ENCODE measurements at regions not wholly inside any gene's neighbourhood (a gene's known extent, or its start where the extent isn't known, plus 50 kb on each side); places are given as distances from the start of the nearest gene placed in this dataset.
A peak's percentile ranks its signal among the peaks of the same experiment; 100 is the strongest.

- FAIRE-seq = no peak
- Histone ChIP-seq H3K9ac (ENCODE audit: control insufficient read depth, insufficient read depth, low read length) (no peak overlapping the region), H4K20me1 (ENCODE audit: control insufficient read depth, insufficient read depth) (no peaks in the 10 kb centered on the region), H3K4me2 (ENCODE audit: control insufficient read depth, insufficient read depth) (no peak overlapping the region; the same call in 1 of the 2 replicates), H2AFZ (ENCODE audit: control insufficient read depth, low read depth, low read length) (peak overlapping the region; percentile 74; the same call in 1 of the 2 replicates), H3K27me3 (replicated peaks in 1 of 2; ENCODE audit: control insufficient read depth in 2 of 2, insufficient read depth in 2 of 2, low read length in 1 of 2) (no peaks in the 10 kb centered on the region), H3K79me2 (ENCODE audit: control insufficient read depth, insufficient read depth, low read length) (no peaks in the 10 kb centered on the region), H3K4me1 (ENCODE audit: control insufficient read depth, insufficient read depth, low read length) (peaks cover 59% of the 10 kb centered on the region), H3K4me3 (no peak overlapping the region), H3K27ac (ENCODE audit: control insufficient read depth, insufficient read depth) (peak overlapping the region; percentile 40), H3K9me3 (replicated peaks; ENCODE audit: control insufficient read depth, insufficient read depth, low read length) (no peaks in the 10 kb centered on the region), H3K36me3 (ENCODE audit: control insufficient read depth in 2 of 2, insufficient read depth in 2 of 2, low read length in 1 of 2) (no peaks in the 10 kb centered on the region)
- ATAC-seq = no peak
- ChIA-PET POLR2A (no interaction called here), RAD21 (ENCODE audit: unreplicated experiment) (interaction anchor here (1.3 kb wide), 1 partner anchor 12 kb away, joined by 8 read pairs; no protein-coding TSS in a partner anchor), SMC1A (ENCODE audit: uncharacterized antibody, unreplicated experiment) (interaction anchor here (1.4 to 2.4 kb wide), 3 partner anchors 11 to 14 kb away, joined by 3 to 11 read pairs (median 6); no protein-coding TSS in a partner anchor), CTCF (interaction anchor here (1.4 to 1.5 kb wide), 2 partner anchors 11 to 74 kb away, joined by 3 to 5 read pairs; no protein-coding TSS in a partner anchor)
- WGBS (ENCODE audit: insufficient coverage, insufficient replicate concordance, low lambda C conversion rate, missing lambda C conversion rate) = 96% methylated on average over 5 of the region's 5 CpGs
- intact Hi-C loops (cut with micrococcal nuclease; ENCODE audit: unreplicated experiment) = no loop called here
- in situ Hi-C loops (cut with MboI) = no loop called here
- no peak for DNase-seq (ENCODE audit: low read depth, low spot score)
- BruUV-seq (replicated peaks) = no TSS peak
- TF ChIP-seq FOXM1 (IDR thresholded peaks at IDR 0.05; ENCODE audit: low read depth, low read length) (no peak), RB1 (IDR thresholded peaks at IDR 0.05; ENCODE audit: borderline replicate concordance) (no peak), HCFC1 (IDR thresholded peaks at IDR 0.05; ENCODE audit: low read length) (no peak)
Measured at GRCh38 chr2:60365556-60365955, 187.9 kb downstream of the BCL11A start.

DNA sequence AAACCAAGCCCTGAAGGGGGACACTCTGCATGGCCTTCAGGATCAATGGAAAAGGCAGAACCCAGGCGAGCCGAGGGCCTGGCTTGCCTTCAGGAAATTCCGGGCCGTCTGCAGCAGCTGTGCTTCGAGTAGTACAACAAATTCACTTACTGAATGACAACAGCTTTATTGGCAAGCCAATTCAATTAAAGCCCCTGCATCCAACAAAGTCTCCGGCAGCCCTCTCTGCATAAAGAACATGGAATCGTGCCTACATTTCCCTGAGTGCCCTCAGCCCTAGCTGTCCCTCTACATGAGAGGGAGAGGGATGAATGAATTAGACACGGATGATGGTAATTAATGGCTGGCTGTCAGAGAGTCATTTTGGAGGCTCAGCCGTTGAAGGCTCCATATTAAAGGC lies 189.0 kb downstream of the BCL11A start:
- Histone ChIP-seq H2AFZ (ENCODE audit: control insufficient read depth, low read depth, low read length) (no peak overlapping the region), H3K9me3 (replicated peaks; ENCODE audit: control insufficient read depth, insufficient read depth, low read length) (no peaks in the 10 kb centered on the region), H3K4me2 (ENCODE audit: control insufficient read depth, insufficient read depth) (no peak overlapping the region; the same call in 1 of the 2 replicates), H4K20me1 (ENCODE audit: control insufficient read depth, insufficient read depth) (no peaks in the 10 kb centered on the region), H3K9ac (ENCODE audit: control insufficient read depth, insufficient read depth, low read length) (no peak overlapping the region), H3K27ac (ENCODE audit: control insufficient read depth, insufficient read depth) (no peak overlapping the region), H3K79me2 (ENCODE audit: control insufficient read depth, insufficient read depth, low read length) (no peaks in the 10 kb centered on the region), H3K27me3 (replicated peaks in 1 of 2; ENCODE audit: control insufficient read depth in 2 of 2, insufficient read depth in 2 of 2, low read length in 1 of 2) (no peaks in the 10 kb centered on the region), H3K4me1 (ENCODE audit: control insufficient read depth, insufficient read depth, low read length) (peaks cover 59% of the 10 kb centered on the region), H3K4me3 (no peak overlapping the region), H3K36me3 (ENCODE audit: control insufficient read depth in 2 of 2, insufficient read depth in 2 of 2, low read length in 1 of 2) (no peaks in the 10 kb centered on the region)
- ChIA-PET SMC1A (ENCODE audit: uncharacterized antibody, unreplicated experiment) (interaction anchor here (0.7 to 1.5 kb wide), 2 partner anchors 10 to 28 kb away, joined by 3 to 6 read pairs; no protein-coding TSS in a partner anchor), POLR2A (no interaction called here), RAD21 (ENCODE audit: unreplicated experiment) (no interaction called here), CTCF (no interaction called here)
- FAIRE-seq = no peak
- intact Hi-C loops (cut with micrococcal nuclease; ENCODE audit: unreplicated experiment) = no loop called here
- ATAC-seq = no peak
- TF ChIP-seq GATAD2B (conservative IDR thresholded peaks at IDR 0.05; ENCODE audit: low read depth) (no peak), POLR2AphosphoS2 (IDR thresholded peaks at IDR 0.05; ENCODE audit: low read depth, low read length) (no peak), NR2F1 (conservative IDR thresholded peaks at IDR 0.05) (no peak), SP1 (IDR thresholded peaks at IDR 0.05; ENCODE audit: low read depth, low read length) (no peak), RAD51 (IDR thresholded peaks at IDR 0.05) (no peak), SIN3A (IDR thresholded peaks at IDR 0.05; ENCODE audit: low read depth, low read length) (no peak)
- BruUV-seq (replicated peaks) = no TSS peak
- no peak for DNase-seq (ENCODE audit: low read depth, low spot score)
- in situ Hi-C loops (cut with MboI) = no loop called here
- WGBS (ENCODE audit: insufficient coverage, insufficient replicate concordance, low lambda C conversion rate, missing lambda C conversion rate) = 90% methylated on average over 9 of the region's 9 CpGs

Data from GM12878 (cell line).